ENCODE measurements at regions not wholly inside any gene's neighbourhood (a gene's known extent, or its start where the extent isn't known, plus 50 kb on each side); places are given as distances from the start of the nearest gene placed in this dataset.
A peak's percentile ranks its signal among the peaks of the same experiment; 100 is the strongest.

DNA sequence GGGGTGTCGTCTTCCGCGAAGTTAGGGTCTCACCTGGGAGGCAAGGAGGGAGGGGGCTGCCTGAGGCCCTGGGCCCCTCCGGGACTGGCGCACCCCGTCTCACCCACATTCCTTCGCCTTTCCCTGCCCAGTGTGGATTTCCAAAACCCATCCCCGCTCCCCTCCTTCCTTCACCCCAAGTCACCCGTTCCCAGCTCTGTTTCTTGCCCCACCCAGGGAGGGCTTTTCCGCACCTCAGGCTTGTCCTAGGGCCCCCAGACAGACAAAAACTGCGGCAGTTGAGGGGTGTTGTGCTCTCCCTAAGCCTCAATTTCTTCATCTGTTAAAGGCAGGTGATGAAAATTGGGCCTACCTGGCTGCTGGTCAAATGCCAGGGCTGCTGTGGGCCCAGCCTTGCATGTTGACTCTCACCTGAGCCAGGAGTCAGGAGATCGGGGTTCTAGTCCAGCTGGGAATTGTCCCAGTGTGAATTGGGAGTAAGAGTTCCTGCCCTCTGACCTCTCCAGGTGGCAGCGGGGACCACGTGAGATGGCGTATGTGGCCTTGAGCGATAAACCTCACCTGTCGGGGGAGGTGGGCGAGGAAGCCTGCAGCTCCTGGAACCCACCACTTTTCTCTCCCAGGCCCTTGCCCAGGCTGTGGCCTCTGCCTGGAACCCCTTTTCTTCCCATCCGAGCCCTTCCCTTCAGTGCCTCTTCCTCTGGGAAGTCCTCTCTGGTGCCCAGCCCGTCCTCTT, 143.4 kb upstream of the IER5L start:
- peak; percentile 13 for DNase-seq

DNA sequence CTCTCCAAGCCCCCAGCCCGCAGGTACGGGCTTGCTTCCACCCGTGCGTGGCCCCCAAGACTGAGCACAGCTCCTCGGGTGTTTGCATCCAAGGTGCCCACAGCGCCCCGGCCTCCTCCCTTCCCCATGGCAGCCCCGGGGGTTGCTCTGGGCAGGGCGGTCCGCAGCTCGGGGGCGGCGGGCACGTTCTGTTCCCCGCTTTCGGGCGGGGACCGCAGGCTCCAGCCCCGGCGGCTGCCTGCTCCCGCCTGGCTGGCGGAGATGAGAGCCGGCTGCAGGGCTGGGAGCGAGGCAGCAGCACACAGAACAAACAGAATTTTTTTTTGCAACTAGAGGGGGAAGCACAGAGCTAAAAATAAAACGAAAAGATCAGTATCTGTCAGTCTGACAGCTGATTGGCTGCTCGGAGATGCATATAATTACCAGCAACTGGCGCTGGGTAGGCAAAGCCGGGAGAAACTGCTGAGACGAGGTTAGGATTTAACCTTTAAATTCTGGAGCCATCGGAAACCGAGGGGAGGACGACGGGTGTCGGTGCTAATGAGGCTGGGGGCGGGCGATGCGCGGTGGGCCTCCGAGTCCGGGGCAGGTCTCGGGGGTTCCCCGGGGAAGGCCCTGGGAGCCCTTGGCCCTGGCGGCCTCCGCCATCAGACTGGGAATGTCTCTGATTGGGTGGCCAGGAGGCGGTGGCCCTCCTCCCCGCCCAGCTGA, 142.7 kb upstream of the IER5L start:
- DNase-seq: peak; percentile 71

DNA sequence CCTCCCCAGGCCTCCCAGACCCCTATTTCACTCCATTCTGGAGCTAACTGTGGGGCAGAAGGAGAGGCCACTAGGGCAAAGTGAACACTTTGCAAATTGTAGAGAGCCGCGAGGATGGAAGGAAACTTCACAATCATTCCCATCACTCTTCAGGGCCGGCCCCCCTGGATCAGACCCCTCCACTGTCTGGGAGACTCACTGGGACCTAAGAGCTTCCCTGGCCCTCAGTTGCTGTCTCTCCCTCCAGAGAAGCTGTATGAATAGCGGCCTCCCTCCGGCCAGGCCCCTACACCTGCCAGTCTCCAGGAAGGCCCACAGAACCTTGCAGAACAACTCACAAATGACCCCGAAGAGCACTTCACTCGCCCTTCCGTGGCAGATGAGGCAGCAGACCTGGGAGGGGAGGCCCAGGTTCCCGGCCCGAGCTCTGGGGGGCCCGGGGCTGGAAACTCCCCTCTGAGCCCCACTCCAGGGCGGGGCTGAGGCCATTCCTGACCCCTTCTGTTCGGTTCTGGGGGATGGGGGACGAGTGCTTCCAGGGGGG, 141.9 kb upstream of the IER5L start:
- DNase-seq: no peak

DNA sequence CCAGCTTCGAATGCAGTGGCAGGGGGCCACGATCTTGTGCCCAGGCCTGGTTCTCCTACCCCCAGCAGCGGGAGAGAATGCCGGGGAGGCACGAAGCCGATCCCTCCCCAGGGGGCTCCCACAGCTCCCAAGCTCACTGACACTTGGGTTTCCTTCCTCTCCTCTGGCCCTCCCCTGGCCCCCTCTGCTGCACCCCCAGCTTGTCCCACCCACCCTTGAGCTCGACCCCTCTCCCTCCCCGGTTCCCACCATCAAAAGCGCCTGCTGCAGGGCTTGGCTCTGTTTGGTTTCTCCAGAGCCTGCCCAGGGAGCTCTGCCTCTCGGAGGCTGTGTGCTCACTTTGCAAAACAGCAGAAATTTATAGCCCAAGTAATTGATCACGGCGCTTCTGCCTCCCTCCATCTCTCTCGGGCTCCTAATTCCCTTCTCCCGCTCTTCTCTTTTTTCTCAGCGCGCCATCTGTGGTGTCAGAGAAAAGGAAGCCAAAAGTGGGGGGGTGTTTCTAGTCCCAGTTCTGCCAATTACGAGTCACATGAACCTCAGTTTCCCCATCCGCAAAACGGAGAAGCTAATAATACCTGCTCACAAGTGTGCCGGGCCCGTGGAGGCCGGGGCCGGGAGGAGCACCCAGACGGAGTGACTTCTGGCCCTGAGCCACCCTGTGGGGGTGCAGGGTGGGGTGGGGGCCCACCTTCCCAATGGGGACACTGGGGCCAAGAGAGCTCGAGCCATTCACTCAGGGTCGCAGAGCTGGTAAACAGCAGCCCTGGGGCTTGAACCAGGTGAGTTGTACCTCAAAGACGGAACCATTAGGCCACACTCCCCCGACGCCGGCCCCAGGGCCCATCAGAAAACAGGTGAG, 141.2 kb upstream of the IER5L start:
- peak; percentile 11 for DNase-seq

DNA sequence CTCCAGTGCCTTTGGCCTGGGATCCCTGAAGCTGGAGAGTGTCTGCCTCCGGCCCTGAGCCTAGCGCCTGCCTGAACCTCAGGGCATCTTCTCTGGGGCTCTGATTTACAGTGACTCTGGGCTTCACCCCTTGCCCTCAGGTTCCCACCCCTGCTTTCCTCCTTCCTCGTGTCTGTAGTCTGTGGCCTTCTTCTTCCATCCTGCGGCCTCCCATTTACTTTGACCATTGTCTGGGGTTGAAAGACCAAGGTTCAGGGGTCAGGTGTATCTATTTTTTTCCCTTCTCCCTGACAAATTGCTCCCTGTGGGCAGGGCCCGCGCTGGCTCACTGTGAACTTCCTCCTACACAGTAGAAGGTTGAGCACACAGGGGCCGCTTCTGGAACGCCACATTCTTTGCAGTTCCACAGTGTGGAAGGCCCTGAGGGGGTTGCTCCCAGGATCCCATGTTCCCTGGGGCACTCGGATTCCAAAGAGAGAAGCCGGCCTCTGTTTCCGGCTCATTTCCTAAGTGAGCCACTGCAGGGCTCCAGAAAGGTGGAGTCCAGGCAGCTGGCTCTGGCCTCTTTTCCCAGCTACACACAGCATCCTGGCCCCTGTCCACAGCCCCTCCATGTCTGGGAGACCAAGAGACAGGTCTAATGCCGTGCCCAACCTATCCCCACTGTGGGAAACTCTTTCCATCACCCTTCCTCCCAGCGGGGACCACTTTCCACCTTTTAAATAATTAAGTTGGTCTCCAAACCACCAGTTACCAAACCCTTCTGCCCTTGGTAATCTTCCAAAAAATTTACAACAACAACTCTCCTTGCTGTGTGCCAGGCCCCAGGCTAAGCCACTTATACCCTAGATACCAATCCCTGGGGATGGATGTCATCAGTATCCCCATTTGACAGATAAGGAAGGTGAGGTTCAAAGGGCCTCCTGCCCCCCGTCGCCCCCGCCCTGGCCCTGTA, 140.3 kb upstream of the IER5L start:
- peak; percentile 12 for DNase-seq

DNA sequence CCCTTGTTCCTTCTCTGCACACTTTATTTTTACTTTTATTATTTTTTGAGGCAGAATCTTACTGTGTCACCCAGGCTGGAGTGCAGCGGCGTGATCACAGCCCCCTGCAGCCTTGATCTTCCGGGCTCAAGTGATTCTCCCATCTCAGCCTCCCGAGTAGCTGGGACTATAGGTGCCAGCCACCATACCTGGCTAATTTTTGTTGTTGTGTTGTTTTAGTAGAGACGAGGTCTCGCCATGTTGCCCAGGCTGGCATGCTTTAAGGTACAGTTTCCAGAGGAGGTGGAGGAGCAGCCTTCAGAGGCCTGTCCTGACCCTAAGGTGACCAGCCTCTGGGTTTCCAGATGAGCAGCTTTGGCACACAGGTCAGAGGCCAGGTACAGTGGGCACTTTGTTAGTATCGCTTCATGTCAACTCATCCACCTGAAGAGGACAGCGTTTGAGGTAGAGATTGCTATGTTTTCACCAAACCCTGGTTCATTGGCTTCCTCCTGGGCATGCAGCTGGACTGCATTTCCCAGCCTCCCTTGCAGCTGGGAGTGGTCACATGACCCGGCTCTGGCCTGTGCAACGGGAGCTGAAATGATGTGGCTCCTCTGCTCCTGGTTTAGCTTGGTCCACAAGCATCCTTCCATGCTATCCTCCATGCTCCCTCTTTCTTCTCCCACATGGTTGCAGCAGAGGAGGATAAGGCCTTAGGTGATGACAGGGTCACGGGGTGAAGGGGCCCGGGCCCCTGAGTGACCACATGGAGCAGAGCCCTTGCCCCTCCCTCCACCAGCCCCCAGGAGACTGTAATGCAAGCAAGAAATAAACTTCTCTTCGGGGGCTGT, 139.3 kb upstream of the IER5L start:
- DNase-seq: peak; percentile 17

DNA sequence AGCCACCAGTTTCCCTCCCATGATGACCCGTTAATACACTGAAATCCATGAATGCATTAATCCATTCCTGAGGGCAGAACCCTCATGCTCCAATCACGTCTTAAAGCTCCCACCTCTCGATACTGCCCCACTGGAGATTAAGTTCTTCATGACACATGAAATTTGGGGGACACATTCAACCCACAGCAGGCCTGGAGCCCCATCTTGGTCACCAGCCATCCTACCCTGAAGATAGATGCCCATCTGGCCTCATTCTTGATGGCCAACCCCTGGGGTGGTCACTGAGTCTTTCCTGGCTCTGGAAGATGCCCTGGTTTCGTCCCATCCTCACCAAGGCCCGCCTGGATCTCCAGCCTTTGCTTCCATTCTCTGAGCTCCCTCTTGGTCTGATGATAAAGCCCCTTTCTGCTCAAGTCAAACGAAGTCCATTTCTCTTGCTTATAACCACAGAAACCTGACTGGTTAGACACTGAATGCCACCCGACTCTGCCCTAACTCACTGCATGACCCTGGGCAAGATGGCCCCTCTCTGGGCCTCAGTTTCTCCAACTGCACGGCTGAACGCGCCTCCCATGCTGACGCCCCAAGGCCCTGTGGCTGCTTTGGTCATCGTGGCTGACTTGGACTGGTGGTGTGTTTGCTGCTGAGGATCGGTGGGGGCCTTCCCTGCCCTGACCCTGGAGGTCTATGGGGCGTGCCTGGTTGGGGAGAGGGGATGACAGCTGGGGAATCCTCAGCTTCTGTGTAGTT, 138.4 kb upstream of the IER5L start:
- no peak for DNase-seq

DNA sequence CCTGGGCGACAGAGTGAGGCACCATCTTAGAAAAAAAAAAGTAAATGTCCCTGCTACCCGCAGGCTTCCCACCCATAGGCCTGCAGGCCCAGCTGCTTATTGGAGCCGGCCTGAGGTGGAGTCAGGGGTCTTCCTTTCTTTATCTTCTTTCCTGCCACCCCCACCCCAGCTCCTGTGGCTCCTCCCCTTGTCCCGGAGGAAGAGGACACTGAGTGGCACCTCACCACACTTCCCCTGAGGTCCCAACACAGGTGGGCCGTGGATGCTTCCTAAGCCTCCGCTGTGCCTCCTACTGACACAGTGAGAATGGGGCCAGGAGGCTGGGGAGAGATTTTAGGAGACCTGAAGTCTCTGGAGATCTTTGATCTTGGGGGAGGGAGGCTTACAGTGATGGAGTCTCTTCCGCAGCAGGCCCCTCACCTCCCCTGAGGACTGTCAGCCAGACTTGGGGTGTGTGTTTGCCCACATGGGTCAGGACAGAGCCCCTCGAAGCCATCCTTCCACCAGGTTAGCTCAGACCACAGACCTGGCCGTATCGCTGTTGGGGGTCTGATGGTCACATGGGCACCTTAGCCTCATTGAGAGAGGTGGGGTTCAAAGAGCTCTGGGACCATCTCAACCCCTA, 135.4 kb upstream of the IER5L start:
- DNase-seq: no peak

DNA sequence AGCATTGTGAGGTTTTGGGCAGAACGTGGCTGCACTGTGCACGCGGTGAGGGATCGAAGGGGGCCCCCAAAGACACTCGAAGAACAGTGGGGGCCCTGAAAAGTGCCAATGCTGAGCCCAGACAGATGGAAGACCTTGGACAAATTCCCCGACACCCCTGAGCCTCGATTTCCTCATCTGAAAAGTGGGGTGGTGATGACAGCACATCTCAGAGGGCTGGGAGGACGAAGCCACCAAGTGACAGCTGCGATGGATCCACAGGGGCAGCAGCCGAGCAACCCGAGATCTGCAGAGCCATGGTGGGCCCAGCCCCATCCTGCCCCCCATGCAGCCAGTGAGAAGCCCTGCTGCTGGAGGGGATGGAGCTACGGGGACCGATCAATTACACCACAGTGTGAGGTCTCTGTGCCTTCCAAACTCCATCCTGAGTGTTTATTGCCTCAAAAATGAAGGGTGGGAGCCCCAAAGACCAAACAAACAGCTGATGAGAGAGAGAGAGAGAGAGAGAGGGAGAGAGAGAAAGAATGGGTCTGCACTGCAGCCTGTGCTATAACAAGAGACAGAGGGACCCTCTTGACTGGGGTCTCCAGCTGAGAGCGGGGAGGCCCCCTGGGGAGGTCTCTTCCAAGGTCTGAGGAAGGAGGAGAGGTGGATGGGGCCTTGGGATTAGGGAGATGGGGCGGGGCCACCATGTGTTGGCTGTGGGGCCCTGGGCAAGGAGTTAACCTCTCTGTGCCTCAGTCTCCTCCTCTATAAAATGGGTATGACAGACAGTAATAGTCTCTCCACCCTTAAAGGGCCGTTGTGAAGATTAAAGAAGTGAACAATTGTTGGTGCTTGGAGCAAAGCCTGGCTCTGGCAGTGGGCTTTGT, 134.4 kb upstream of the IER5L start:
- DNase-seq: no peak

DNA sequence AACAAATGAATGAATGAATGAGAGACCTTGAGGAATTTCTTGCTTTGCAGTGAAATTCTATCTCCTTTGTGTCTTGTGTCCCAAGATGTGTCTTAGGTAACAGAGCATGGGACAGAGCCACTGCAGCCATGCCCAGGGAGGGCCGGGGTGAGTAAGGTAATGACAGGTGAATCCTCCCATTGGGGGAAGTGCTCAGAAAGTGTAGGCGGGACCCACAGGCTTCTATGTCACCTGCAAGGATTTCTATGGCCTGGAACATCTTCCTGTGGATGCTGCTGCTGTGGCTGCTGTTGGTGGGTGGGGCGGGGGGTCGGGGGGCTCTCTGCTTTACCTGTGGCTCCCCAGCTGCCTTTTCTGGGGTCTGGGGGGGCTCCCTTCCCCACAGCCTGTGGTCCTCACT, 133.6 kb upstream of the IER5L start:
- DNase-seq: no peak

DNA sequence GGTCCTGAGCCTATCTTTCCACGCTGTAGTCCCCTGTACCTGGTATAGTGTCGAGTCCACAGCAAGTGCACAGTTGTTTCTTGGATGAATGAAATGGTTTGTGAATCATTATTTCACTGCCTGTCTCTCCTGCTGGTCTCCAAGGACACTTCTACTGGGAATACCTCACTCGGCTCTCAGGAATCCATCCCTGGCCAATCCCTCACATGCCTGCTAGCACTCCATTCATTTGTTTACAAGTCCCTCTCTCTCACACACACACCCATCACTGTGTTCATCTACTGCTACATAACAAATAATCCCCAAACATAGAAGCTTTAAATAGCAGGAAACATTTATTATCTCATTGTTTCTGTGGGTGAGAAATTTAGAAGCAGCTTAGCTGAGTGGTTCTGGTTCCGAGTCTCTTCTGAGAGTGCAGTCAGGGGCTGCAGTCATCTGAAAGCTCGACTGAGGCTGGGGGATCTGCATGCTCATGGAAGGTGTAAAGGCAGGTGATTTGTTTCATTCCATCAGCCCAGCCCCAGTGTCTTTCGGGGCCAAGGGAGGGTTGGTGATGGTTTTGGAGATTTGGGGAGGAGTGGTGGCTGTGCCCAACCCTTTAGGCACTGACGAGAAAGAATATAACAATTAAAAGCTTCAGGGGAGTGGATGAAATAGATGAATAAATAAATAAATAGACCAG, 132.7 kb upstream of the IER5L start:
- no peak for DNase-seq

DNA sequence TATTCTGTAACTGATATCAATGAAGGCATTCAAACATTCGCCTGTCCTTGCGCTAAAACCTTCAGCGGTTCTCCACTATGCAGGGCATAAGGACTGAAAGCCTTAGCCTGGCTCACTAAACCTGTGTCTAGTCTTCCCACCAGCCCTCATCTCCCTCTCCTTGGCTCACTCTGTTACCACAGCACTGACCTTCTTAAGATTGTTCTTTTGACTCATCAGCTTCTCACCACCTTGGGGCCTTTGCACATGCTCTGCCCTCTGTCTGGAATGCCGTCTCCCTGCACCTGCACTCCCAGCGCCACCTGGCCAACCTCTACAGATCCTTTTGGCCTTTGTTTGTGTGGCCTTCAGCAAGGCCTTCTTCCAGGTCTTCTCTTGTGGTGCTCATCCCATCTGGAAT, 131.8 kb upstream of the IER5L start:
- DNase-seq: no peak

DNA sequence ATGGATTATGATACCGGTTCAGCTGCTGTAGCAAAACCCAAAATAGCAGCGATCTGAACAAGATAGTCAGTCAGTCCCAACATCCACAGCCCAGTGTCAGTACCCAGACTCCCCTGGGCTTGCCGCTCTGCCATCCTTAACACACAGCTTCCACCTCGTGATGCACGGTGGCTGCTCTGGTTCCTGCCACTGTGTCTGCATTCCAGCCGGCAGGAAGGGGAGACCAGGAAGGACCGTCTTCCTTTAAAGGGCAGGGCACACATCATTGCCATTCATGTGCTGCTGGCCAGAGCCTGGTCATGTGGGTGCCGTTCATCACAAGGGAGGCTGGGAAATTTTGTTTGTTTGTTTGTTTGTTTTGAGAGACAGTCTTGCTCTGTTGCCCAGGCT, 131.0 kb upstream of the IER5L start:
- no peak for DNase-seq

DNA sequence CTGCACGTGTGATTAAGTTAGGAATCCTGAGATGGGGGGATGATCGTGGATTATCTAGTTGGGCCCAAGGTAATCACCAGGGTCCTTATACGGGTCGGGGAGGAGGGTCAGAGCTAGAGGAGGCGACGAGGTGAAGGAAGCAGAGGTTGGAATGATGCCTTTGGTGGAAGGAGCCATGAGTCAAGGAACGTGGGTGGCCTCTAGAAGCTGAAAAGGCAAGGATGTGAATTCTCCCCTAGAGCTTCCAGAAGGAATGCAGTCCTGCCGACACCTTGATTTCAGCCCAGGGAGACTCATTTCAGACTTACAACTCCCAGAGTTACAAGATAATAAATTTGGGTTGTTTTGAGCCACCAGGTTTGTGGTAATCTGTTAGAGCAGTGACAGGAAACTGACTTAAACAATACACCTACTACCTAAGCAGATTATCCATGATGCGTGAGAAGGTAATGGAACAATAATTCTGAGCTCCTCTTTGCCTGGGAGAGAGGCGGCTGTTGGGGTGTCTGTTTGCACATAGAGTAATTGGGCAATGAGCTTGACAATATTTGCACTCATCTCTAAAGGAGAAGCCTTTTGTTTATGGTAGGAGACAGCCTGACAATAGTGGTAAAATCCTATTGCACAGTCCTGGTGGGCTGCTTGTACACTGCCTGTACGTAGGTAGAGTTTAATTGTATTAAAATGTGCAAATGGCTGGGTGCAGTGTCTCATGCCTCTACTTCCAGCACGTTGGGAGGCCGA, 129.3 kb upstream of the IER5L start:
- DNase-seq: no peak

DNA sequence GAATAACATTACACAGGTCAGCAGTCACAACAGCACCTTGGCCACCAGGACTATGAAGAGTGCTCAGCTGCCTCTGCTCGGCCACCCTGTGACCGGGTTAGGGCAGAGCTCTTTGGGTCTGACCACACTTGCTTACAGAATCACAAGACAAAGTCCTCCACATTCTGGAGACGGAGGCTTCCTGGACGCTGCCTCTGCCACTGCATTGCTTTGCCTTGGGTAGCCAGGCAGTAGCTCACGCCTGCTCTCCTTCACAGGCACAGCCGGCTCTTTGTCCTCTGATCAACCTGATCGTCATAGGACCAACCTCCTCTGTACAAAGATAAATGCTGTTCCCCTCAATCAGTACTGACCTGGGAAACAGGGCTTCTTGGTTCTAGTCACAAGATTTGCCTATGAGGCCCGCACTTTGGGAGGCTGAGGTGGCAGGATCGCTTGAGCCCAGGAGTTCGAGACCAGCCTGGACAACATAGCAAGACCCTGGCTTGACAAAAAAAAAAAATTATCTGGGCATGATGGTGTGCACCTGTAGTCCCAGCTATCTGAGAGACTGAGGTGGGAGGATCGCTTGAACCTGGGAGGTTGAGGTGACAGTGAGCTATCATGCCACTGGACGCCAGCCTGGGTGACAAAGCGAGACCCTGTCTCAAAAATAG, 128.4 kb upstream of the IER5L start:
- no peak for DNase-seq

DNA sequence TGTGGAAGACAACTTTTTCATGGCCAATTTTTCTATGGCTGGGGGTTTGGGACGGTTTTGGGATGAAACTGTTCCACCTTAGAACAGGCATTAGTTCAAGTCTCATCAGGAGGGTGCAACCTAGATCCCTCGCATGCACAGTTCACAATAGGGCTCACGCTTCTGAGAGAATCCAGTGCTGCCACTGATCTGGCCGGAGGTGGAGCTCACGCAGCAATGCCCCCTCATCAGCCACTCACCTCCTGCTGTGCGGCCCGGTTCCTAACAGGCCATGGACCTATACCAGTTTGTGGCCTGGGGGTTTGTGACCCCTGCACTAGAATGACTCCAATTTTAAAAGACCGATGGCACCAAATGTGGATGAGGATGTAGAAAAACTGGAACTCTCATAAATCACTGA, 127.2 kb upstream of the IER5L start:
- DNase-seq: no peak

DNA sequence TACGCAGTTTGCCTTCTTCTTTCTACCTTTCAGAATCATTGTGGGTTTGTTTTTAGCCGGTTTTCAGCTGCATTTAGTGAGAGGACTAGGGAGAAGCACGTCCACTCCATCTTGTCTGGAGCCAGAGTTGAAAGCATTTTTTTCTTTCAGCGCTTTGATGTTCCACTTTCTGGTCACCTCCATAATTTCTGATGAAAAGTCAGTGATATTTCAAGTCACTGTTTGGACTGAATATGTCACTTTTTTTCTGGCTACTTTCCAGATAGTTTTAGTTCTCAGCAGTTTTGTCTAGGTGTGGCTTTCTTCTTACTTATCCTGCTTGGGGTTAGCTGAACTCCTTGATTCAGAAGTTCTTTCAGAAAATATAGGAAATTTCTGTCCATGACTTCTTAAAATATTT, 123.9 kb upstream of the IER5L start:
- DNase-seq: no peak

Data from CD4-positive, alpha-beta T cell treated with Interleukin-15 for 1 hour (primary cell).